Thoracic aorta (tissue), 2 donors: ENCODE measurements at regions not wholly inside any gene's neighbourhood (a gene's known extent, or its start where the extent isn't known, plus 50 kb on each side); places are given as distances from the start of the nearest gene placed in this dataset.

Experiments
- ATAC-seq: fragments of 150-250 bp; one replicate; pipeline ENCODE4 v1.8.0; 2017; ENCODE audit warnings: low read depth; ENCODE audit not compliant: insufficient number of reproducible peaks, low FRiP score
- DNase-seq: peaks from one replicate; pipeline ENCODE4 v3.0.0-alpha.2; 2020; ENCODE audit warnings: low spot score
- H3K27ac ChIP-seq, 2 donors: fragments of 200-600 bp; sonication (generic); 1 replicate in 1 of 2; 2 replicates in 1 of 2; pipeline ENCODE4 v1.5.1; 2016; ENCODE audit warnings: mild to moderate bottlenecking in 2 of 2, moderate library complexity in 2 of 2
- H3K27me3 ChIP-seq: fragments of 200-600 bp; sonication (generic); replicated peaks from 2 replicates; pipeline ENCODE4 v1.6.0; 2016; ENCODE audit warnings: mild to moderate bottlenecking; ENCODE audit not compliant: insufficient read depth
- H3K36me3 ChIP-seq: fragments of 200-600 bp; sonication (generic); one replicate; pipeline ENCODE4 v1.5.1; 2016
- H3K4me1 ChIP-seq, 2 donors: fragments of 200-600 bp; sonication (generic); 1 replicate in 1 of 2; 2 replicates in 1 of 2; pipeline versions ENCODE4 v1.5.1 to v1.6.0; 2016; ENCODE audit warnings: low read depth in 2 of 2, mild to moderate bottlenecking in 1 of 2; ENCODE audit not compliant: control insufficient read depth in 1 of 2
- H3K4me3 ChIP-seq: fragments of 200-600 bp; sonication (generic); 2 replicates; pipeline ENCODE4 v1.5.1; 2016; ENCODE audit warnings: mild to moderate bottlenecking
- H3K9me3 ChIP-seq: fragments of 200-600 bp; sonication (generic); 2 replicates; pipeline ENCODE4 v1.5.1; 2016
- TF ChIP-seq, protein P1 (sequence below): fragments of 200-600 bp; sonication (generic); IDR thresholded peaks from one replicate; pipeline ENCODE4 v1.5.1; 2019; ENCODE audit warnings: antibody characterized with exemption

DNA sequence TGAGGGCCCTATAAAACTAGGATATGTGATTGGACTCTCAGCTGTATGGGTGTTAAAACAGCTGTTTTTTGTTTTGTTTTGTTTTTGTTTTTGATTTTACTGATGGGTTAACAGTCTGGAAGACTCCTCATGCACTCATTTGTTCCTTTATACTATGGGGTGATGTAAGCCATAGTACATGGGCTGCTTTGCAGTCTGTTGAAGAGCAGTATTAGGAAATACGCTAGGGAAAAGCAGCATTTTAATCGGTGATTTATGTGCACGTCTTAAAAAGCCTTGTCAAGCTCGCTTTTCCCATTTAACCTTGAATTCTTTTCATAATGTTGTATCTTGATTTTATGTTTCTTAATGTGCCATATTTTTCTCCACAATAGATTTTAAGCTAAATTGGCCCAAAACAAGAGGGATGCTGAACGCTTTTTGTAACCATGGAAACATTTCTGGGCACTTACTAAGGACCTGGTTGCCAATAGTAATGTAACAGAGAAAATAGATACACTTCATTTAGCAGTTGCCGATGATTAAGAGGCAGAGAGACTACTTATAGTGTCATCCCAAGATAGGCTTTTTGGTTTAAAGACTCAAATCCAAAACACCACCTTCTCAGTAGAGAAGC lies 244.0 kb downstream of the SNAPC1 start:
- no peaks in the 10 kb centered on the region for H3K36me3 ChIP-seq
- H3K9me3 ChIP-seq = no peaks in the 10 kb centered on the region
- H3K4me1 ChIP-seq = no peaks in the 10 kb centered on the region
- H3K27ac ChIP-seq = no peak overlapping the region
- H3K27me3 ChIP-seq = no peaks in the 10 kb centered on the region
- no peak for ATAC-seq
- no peak overlapping the region for H3K4me3 ChIP-seq
- no peak for DNase-seq
- TF ChIP-seq, protein P1, sequence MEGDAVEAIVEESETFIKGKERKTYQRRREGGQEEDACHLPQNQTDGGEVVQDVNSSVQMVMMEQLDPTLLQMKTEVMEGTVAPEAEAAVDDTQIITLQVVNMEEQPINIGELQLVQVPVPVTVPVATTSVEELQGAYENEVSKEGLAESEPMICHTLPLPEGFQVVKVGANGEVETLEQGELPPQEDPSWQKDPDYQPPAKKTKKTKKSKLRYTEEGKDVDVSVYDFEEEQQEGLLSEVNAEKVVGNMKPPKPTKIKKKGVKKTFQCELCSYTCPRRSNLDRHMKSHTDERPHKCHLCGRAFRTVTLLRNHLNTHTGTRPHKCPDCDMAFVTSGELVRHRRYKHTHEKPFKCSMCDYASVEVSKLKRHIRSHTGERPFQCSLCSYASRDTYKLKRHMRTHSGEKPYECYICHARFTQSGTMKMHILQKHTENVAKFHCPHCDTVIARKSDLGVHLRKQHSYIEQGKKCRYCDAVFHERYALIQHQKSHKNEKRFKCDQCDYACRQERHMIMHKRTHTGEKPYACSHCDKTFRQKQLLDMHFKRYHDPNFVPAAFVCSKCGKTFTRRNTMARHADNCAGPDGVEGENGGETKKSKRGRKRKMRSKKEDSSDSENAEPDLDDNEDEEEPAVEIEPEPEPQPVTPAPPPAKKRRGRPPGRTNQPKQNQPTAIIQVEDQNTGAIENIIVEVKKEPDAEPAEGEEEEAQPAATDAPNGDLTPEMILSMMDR = no peak

DNA sequence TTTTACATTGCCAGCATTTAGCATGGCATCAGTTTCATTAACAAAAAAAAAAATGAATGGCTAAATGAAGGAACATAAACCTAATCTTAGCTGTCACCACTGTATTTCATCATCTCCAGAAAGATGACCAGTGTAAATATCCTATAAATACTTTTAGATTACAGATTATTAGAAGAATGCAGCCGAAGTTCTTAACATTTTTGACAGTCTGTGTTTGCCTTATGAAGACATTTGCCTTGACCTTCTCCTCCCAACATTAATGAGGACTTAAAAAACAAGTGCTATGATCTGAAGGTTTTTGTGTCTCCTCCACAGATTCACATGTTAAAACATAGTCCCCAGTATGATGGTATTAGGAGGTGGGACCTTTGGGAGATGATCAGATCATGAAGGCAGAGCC lies 253.0 kb downstream of the SNAPC1 start:
- no peak overlapping the region for H3K4me3 ChIP-seq
- H3K27me3 ChIP-seq = no peaks in the 10 kb centered on the region
- H3K9me3 ChIP-seq = no peaks in the 10 kb centered on the region
- TF ChIP-seq, protein P1 = no peak
- H3K27ac ChIP-seq = no peak overlapping the region
- H3K4me1 ChIP-seq = no peaks in the 10 kb centered on the region
- ATAC-seq (no peak), DNase-seq (no peak)
- H3K36me3 ChIP-seq = no peaks in the 10 kb centered on the region

DNA sequence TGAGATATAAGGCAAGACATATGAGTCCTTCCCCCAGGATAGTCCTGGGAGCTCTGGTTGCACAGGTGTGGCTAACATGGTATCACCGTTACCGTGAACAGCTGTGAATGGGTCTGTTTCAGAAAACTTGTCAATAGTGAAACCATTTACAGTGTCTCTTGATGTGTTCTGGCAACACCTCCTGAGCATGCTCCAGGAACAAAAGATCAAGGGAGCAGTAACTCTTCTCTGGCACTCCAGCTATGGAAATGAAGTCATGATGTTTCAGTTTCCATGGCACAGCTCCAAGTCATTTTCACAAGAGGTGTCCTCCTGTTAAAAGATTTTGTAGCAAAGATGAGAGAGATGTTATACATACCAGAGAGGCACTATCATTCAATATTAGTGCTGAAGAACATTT lies 253.7 kb downstream of the SNAPC1 start:
- ATAC-seq = no peak

DNA sequence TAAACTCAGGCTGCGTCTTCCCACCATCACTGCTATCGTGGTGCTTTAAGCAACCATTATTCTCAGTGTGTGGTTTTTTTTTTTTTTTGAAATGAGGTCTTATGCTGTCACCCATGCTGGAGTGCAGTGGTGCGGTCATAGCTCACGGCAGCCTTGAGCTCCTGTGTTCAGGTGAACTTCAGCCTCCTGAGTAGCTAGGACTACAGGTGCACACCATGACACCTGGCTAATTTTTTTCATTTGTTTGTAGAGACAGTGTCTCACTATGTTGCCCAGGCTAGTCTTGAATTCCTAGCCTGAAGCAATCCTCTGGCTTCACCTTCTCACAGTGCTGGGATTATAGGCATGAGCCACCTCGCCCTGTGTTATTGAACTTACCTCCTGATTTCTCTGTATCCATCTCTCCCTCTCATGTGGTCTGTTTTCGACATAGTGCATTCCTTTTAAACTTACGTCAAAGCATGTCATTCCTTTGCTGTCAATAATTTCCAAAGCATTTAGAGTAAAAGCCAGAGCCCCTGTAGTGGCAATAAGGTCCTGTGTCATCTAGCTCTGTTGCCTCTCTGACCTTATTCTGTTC lies 255.5 kb downstream of the SNAPC1 start:
- no peaks in the 10 kb centered on the region for H3K36me3 ChIP-seq
- H3K27me3 ChIP-seq = no peaks in the 10 kb centered on the region
- no peak overlapping the region for H3K27ac ChIP-seq
- H3K9me3 ChIP-seq = no peaks in the 10 kb centered on the region
- ATAC-seq (no peak), DNase-seq (no peak)
- TF ChIP-seq, protein P1 = no peak
- H3K4me3 ChIP-seq = no peak overlapping the region
- no peaks in the 10 kb centered on the region for H3K4me1 ChIP-seq

More for the DNA sequence above, 253.7 kb downstream of the SNAPC1 start:
- Histone ChIP-seq H3K27ac (no peak overlapping the region), H3K4me3 (no peak overlapping the region), H3K4me1 (no peaks in the 10 kb centered on the region), H3K27me3 (no peaks in the 10 kb centered on the region), H3K9me3 (no peaks in the 10 kb centered on the region), H3K36me3 (no peaks in the 10 kb centered on the region)
- DNase-seq = no peak
- TF ChIP-seq, protein P1 = no peak

DNA sequence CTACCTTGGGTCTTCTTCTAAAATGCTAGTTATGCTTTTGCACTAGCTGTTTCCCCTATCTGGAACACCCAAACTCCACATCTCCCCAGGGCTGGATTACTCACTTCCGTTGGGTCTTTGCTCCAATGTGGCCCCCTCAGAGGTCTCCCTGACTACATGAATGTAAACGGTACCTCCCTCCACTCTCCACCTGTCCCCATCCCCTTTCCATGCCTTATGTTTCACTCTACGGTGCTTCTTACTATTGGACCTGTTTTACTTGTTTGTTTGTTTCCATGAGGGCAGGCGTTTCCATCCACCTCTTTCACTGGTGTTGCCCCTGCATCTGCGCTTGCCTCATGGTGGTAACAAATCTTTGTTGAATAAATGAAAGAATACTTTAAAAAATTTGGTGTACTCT lies 256.4 kb downstream of the SNAPC1 start:
- H3K36me3 ChIP-seq = no peaks in the 10 kb centered on the region
- ATAC-seq (no peak), DNase-seq (no peak)
- H3K27me3 ChIP-seq = no peaks in the 10 kb centered on the region
- TF ChIP-seq, protein P1 = no peak
- no peaks in the 10 kb centered on the region for H3K4me1 ChIP-seq
- H3K4me3 ChIP-seq = no peak overlapping the region
- H3K27ac ChIP-seq = no peak overlapping the region
- H3K9me3 ChIP-seq = no peaks in the 10 kb centered on the region
